ENCODE measurements at regions not wholly inside any gene's neighbourhood (a gene's known extent, or its start where the extent isn't known, plus 50 kb on each side); places are given as distances from the start of the nearest gene placed in this dataset.

DNA sequence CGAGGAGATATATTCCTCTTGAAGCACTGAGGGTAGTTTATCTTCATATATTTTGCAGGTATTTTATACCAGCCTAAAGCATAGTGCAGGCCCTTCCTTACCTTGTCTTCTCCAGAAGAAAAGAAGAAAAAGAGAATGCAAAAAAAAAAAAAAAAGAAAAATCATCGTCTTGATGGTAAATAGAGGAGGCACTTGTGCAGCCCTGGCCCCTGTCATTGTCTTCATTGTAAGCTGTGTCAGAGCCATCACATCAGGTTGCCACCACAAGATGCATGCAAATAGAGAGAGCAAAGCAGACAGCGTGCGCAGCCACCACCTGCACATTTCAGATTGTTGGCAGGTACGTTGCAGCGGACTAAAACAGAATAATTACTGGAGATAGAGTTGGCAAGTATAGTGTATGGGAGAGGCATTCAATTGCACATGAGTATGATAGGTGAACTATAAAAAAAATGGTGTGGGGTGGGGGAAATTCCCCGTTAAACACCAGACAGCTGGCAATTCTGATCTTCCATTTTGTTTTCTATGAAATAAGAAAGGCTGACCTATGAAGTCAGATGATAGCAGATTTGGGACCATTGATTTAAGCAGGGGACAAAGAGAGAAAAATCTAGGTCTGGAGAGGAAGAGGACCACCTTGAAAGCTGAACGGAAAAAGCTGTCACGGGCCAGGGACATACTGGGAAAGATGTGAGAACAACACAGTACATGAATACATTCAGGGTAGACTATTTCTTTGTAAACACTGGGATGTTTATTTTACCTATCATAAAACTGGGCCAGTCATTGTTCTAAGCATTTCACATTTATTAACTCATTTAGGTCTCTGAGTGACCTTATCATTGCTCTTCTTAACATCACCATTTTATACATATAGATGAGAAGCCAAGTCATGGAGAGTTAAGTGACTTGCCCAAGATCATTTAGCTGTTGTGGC lies 306.3 kb upstream of the SP8 start:
- no TSS peak for BruUV-seq (replicated peaks)
- intact Hi-C loops (cut with micrococcal nuclease), result no loop called here
- DNase-seq (ENCODE audit: low read depth, low spot score) (no peak), FAIRE-seq (no peak)
- dilution Hi-C loops (cut with MboI; ENCODE audit: extremely low pct_ligation_motif_present, low sequenced_read_pairs), result no loop called here
- H3K4me3 ChIP-seq (replicated peaks in 1 of 3; ENCODE audit: insufficient read depth in 1 of 3, low read depth in 1 of 3, low read length in 3 of 3), result no peak overlapping the region
- H2AFZ ChIP-seq (ENCODE audit: low read depth, low read length), result no peak overlapping the region
- POLR2A ChIA-PET, result no interaction called here
- no peaks in the 10 kb centered on the region for H3K27me3 ChIP-seq (ENCODE audit: control insufficient read depth in 2 of 2, insufficient read depth in 2 of 2, low read length in 2 of 2)
- no peaks in the 10 kb centered on the region for H3K4me1 ChIP-seq (ENCODE audit: control insufficient read depth, extremely low read depth, insufficient read depth, low read length)
- no peaks in the 10 kb centered on the region for H3K36me3 ChIP-seq (ENCODE audit: control insufficient read depth in 2 of 2, extremely low read depth in 1 of 2, insufficient read depth in 2 of 2, low read length in 2 of 2)
- no peaks in the 10 kb centered on the region for H4K20me1 ChIP-seq (replicated peaks; ENCODE audit: control insufficient read depth, extremely low read depth, insufficient read depth, low read length)
- H3K79me2 ChIP-seq (ENCODE audit: control insufficient read depth, insufficient read depth, low read length), result no peaks in the 10 kb centered on the region
- no peak overlapping the region for H3K9ac ChIP-seq (replicated peaks; ENCODE audit: extremely low read depth, insufficient read depth, low read length)
- TF ChIP-seq EZH2 (IDR thresholded peaks at IDR 0.05; ENCODE audit: borderline replicate concordance, low read depth, low read length, severe bottlenecking), result no peak
- TF ChIP-seq MYC (IDR thresholded peaks at IDR 0.05; ENCODE audit: low read depth, low read length), result no peak
- no peak for TF ChIP-seq POLR2A (IDR thresholded peaks at IDR 0.05; ENCODE audit: low read depth, low read length)
- TF ChIP-seq, protein P1, sequence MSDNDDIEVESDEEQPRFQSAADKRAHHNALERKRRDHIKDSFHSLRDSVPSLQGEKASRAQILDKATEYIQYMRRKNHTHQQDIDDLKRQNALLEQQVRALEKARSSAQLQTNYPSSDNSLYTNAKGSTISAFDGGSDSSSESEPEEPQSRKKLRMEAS (IDR thresholded peaks at IDR 0.05; ENCODE audit: insufficient read depth, insufficient read length), result no peak
- no peak for TF ChIP-seq FOS (IDR thresholded peaks at IDR 0.05; ENCODE audit: borderline replicate concordance, insufficient read depth, low read length)
- TF ChIP-seq GATA2 (IDR thresholded peaks at IDR 0.05; ENCODE audit: insufficient read depth, insufficient read length, low read depth, low read length), result no peak
- no peak overlapping the region for H3K27ac ChIP-seq (ENCODE audit: insufficient read depth, low read depth, low read length)
- H3K9me1 ChIP-seq (replicated peaks; ENCODE audit: control insufficient read depth, extremely low read depth, insufficient read depth, low read length), result no peaks in the 10 kb centered on the region
- CTCF ChIA-PET, result no interaction called here
- H3K9me3 ChIP-seq (replicated peaks; ENCODE audit: control insufficient read depth, insufficient read depth, low read length), result no peaks in the 10 kb centered on the region
- no peak overlapping the region for H3K4me2 ChIP-seq (ENCODE audit: insufficient read depth, low read length)

DNA sequence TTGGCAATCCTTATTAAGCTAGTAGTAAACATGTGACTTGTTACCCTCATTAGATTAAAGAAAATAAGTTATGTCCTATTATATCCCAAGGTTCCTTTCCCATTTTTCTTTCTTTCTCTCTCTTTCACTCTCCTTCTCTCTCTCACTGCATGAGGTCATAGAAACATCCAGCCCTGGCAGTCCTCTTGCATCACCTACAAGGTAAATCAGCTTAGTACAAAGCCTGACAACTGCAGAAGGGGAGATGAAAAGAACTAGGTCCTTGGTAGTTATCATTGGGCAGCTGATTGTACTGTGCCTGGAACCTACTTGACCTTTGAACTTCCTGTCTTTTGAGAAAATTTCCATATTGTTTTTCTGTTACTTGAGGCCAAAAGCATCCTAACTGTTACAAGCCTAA lies 307.9 kb upstream of the SP8 start:
- CTCF ChIA-PET, result interaction anchor here (0.6 kb wide), 1 partner anchor 902 kb away, joined by 3 read pairs; no protein-coding TSS in a partner anchor
- POLR2A ChIA-PET, result no interaction called here
- no peak overlapping the region for H3K4me3 ChIP-seq (replicated peaks in 1 of 3; ENCODE audit: insufficient read depth in 1 of 3, low read depth in 1 of 3, low read length in 3 of 3)
- H3K4me1 ChIP-seq (ENCODE audit: control insufficient read depth, extremely low read depth, insufficient read depth, low read length), result no peaks in the 10 kb centered on the region
- no peaks in the 10 kb centered on the region for H3K79me2 ChIP-seq (ENCODE audit: control insufficient read depth, insufficient read depth, low read length)
- FAIRE-seq, result no peak
- H3K27me3 ChIP-seq (ENCODE audit: control insufficient read depth in 2 of 2, insufficient read depth in 2 of 2, low read length in 2 of 2), result no peaks in the 10 kb centered on the region
- dilution Hi-C loops (cut with MboI; ENCODE audit: extremely low pct_ligation_motif_present, low sequenced_read_pairs), result no loop called here
- BruUV-seq (replicated peaks), result no TSS peak
- no peaks in the 10 kb centered on the region for H4K20me1 ChIP-seq (replicated peaks; ENCODE audit: control insufficient read depth, extremely low read depth, insufficient read depth, low read length)
- no peak for TF ChIP-seq GATA2 (IDR thresholded peaks at IDR 0.05; ENCODE audit: insufficient read depth, insufficient read length, low read depth, low read length)
- DNase-seq (ENCODE audit: low read depth, low spot score), result no peak
- H3K27ac ChIP-seq (ENCODE audit: insufficient read depth, low read depth, low read length), result no peak overlapping the region
- no peaks in the 10 kb centered on the region for H3K9me1 ChIP-seq (replicated peaks; ENCODE audit: control insufficient read depth, extremely low read depth, insufficient read depth, low read length)
- intact Hi-C loops (cut with micrococcal nuclease), result no loop called here
- no peaks in the 10 kb centered on the region for H3K36me3 ChIP-seq (ENCODE audit: control insufficient read depth in 2 of 2, extremely low read depth in 1 of 2, insufficient read depth in 2 of 2, low read length in 2 of 2)
- H3K9me3 ChIP-seq (replicated peaks; ENCODE audit: control insufficient read depth, insufficient read depth, low read length), result no peaks in the 10 kb centered on the region
- H2AFZ ChIP-seq (ENCODE audit: low read depth, low read length), result no peak overlapping the region
- H3K9ac ChIP-seq (replicated peaks; ENCODE audit: extremely low read depth, insufficient read depth, low read length), result no peak overlapping the region
- H3K4me2 ChIP-seq (ENCODE audit: insufficient read depth, low read length), result no peak overlapping the region

Measured in endothelial cell of umbilical vein (primary cell).